DMS153 (cell line): ENCODE measurements at regions not wholly inside any gene's neighbourhood (a gene's known extent, or its start where the extent isn't known, plus 50 kb on each side); places are given as distances from the start of the nearest gene placed in this dataset.
"Not testable (repeated sequence)": the region's sequence is repeated elsewhere in the genome, so short reads cannot be mapped to it uniquely, and the experiment has no call there.

ENCODE experiments used
- DNase-seq: peaks from one replicate; lab custom pipeline; 2025; lab: John Stamatoyannopoulos, UW

GRCh38 chr5:158061451-158061850 lies 202.5 kb upstream of the CLINT1 start:
- no peak for DNase-seq

- no peak for DNase-seq
These were observed 201.3 kb upstream of the CLINT1 start for GRCh38 chr5:158060212-158060611.

GRCh38 chr5:158058208-158059120 lies 199.5 kb upstream of the CLINT1 start:
- no peak for DNase-seq

DNA sequence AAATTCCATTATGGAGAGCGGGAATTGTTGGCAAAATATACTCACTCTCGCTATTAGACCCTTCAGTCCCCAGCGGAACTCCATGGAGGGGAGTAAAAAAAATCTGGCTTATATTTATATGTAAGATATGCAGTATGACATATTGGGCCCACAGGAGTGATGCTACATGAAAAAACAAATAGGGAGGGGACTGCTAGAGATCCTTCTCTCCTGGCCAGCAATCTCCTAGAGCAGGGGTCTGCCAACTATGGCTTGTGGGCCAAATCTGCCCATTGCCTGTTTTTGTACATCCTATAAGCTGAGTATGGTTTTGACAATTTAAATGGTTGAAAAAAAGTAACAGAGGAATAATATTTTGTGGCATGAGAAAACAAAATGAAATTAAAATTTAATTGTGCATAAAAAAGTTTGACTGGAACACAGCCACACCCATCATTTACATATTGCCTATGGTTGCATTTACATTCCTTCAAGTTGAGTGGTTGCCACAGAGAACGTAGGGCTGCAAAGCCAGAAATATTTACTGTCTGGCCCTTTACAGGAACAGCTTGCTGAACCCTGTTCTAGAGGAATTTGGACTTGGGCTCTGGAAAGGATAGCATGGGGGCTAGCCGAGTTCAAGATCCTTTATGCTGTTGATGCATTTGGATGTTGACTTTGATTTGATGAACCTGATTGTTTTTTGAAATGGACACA lies 197.3 kb upstream of the CLINT1 start:
- no peak for DNase-seq

- DNase-seq, result no peak
These were observed 196.2 kb upstream of the CLINT1 start for GRCh38 chr5:158055111-158055501.

GRCh38 chr5:158054223-158055110 lies 195.5 kb upstream of the CLINT1 start:
- DNase-seq, result no peak

GRCh38 chr5:158051036-158051435 lies 192.1 kb upstream of the CLINT1 start:
- DNase-seq, result no peak

DNA sequence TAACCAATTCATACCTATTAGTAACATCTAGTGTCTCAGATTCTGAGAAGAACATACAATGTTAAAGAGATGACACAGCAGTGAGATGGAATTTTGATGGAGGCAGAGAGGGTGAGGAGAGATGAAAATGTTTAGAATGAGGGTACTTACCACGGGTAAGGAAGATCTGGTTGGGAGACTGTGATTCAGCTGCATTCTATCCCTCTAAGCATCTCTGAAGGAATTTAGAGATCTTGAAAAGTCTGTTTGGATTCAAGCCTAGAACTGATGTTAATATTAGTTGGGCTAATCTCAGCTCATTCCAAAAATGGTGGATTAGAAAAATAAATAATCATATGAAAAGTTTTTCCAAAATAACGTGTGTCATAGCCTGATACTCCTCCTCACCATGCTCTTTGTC lies 191.5 kb upstream of the CLINT1 start:
- no peak for DNase-seq

DNA sequence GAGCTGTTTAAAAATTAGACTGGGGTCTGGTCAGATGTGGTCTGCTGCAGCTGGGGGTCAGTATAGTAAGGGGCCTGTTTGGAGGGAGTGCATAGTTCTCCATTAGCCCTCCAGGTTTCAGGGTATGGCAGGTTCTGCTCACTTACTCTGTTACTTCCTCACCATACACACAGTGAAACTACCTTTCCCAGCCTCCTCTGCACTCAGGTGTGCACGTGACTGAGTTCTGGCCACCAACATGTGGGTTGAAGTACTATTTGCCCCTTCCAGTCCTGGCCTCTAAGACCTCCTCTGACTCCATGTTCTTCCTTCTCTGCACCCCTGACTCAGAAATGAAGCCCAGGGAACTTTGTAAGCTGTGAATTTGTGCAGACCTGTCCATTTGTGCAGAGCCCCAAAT lies 190.5 kb upstream of the CLINT1 start:
- DNase-seq, result no peak

GRCh38 chr5:158045696-158046095 lies 186.8 kb upstream of the CLINT1 start:
- no peak for DNase-seq

GRCh38 chr5:158039911-158040347 lies 181.0 kb upstream of the CLINT1 start:
- no peak for DNase-seq

GRCh38 chr5:158039441-158039840 lies 180.5 kb upstream of the CLINT1 start:
- no peak for DNase-seq

GRCh38 chr5:158036983-158037595 lies 178.1 kb upstream of the CLINT1 start:
- DNase-seq, result not testable (repeated sequence)

DNA sequence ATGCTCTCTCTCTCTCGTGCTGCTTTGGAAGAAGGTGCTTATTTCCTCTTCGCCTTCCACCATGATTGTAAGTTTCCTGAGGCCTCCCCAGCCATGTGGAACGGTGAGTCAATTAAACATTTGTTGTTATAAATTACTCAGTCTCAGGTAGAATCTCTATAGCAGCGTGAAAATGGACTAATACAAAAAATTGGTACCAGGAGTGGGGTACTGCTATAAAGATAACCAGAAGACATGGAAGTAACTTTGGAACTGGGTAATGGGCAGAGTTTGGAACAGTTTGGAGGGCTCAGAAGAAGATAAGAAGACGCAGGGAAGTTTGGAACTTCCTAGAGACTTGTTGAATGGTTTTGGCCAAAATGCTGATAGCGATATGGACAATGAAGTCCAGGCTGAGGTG lies 175.6 kb upstream of the CLINT1 start:
- not testable (repeated sequence) for DNase-seq

DNA sequence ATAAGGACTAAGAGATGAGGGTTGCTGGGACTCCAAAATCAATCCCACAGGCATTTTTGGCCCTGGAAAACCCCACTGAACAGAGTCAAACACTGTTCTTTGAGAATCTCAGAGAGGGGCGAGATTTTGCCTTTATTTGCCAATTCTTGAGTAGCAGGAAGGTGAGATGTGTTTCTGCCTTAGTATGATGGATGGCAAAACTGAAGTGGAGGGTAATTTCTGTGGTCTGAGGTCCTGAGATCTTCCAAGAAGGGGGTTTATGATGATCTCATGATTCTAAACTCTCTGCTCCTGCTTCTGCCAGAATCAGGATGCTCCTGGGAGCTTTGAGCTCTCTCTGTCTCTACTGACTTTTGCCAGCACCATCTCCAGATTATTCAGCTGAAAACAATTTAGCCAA lies 174.8 kb upstream of the CLINT1 start:
- no peak for DNase-seq

DNA sequence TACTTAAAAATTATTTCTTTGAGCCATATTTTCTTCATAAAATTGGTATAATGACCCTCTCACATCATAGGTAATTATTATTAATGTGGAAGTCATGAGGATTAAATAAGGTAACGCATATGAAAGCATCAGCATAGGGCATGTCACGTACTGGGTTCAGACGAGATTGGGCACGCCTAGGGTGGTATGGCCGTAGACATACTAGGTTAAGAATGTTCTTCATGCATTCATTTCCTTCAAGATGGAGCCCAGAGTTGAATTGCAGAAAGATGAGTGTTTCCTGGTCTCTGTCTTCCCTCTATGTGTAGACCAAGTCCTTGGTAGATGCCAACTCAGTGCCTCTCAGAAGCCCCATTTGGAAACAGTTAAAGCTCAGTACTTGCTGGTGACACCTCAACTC lies 174.1 kb upstream of the CLINT1 start:
- no peak for DNase-seq

- no peak for DNase-seq
These were observed 173.3 kb upstream of the CLINT1 start for GRCh38 chr5:158032246-158032645.

- no peak for DNase-seq
These were observed 169.1 kb upstream of the CLINT1 start for GRCh38 chr5:158027806-158028775.

GRCh38 chr5:158026304-158027031 lies 167.5 kb upstream of the CLINT1 start:
- DNase-seq, result no peak

DNA sequence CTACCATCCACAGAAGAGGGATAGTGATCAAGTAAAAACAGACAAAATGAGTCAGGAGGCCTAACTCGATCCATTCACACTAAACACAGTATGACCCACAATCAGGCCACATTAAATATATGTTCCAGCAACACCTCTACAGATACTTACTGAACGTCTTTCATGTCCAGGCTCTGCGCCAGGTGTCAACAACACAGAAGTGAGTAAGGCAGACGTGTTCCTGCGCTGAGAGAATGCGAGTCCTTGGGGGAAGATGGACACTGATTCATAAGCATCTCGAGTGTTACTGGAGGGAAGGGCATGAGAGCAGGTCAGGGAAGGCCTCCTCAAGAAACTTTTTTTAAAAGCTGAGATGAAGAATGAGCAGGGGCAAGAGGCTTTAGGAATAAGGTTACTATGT lies 164.3 kb upstream of the CLINT1 start:
- no peak for DNase-seq
